GM23248 (cell line): ENCODE measurements at regions not wholly inside any gene's neighbourhood (a gene's known extent, or its start where the extent isn't known, plus 50 kb on each side); places are given as distances from the start of the nearest gene placed in this dataset.

Experiments
- EZH2 ChIP-seq: fragments of 200-600 bp; sonication (generic); IDR thresholded peaks from 2 replicates; pipeline ENCODE4 v1.6.1; 2018; ENCODE audit warnings: antibody characterized with exemption, mild to moderate bottlenecking; ENCODE audit not compliant: insufficient read depth, poor library complexity, severe bottlenecking
- EZH2phosphoT487 ChIP-seq: fragments of 200-600 bp; sonication (generic); IDR thresholded peaks from 2 replicates; pipeline ENCODE4 v1.6.1; 2018; ENCODE audit warnings: antibody characterized with exemption, moderate library complexity, mild to moderate bottlenecking, low read depth; ENCODE audit not compliant: insufficient read depth

- no peak for TF ChIP-seq EZH2phosphoT487
- no peak for TF ChIP-seq EZH2
Observed at GRCh38 chr7:407721-408539, 111.7 kb downstream of the PDGFA start.
